GM19239 (cell line): ENCODE measurements at regions not wholly inside any gene's neighbourhood (a gene's known extent, or its start where the extent isn't known, plus 50 kb on each side); places are given as distances from the start of the nearest gene placed in this dataset.
"Not testable (repeated sequence)": the region's sequence is repeated elsewhere in the genome, so short reads cannot be mapped to it uniquely, and the experiment has no call there.

Experiments used
- DNase-seq: peaks from one replicate; pipeline ENCODE4 v3.0.0; 2011; ENCODE audit warnings: low spot score; ENCODE audit not compliant: insufficient read length
- FAIRE-seq: peaks from 2 replicates; lab custom pipeline; 2011; peaks lifted over from hg19 to GRCh38; lab: Jason Lieb, UNC

DNA sequence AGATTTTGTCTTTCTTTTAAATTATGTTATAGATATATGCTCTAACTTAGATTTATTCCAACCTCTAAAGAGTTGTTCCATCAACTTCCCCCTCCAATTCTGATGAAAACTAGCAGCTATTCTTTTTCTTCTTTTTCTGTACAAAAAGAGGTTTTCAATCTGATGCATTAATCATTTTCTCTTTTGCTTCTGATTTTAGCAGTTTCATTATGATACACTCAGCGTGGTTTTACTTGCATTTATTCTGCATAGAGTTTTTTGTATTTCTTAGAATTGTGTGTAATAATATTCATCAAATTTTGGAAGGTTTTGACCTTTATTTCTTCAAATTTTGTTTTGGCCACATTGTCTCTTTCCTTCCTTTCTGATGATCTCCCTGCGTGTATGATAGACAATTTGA, 968.1 kb upstream of the CDH18 start:
- no peak for DNase-seq
- no peak for FAIRE-seq

GRCh38 chr5:20949636-20950035, 961.6 kb upstream of the CDH18 start:
- no peak for DNase-seq
- no peak for FAIRE-seq

DNA sequence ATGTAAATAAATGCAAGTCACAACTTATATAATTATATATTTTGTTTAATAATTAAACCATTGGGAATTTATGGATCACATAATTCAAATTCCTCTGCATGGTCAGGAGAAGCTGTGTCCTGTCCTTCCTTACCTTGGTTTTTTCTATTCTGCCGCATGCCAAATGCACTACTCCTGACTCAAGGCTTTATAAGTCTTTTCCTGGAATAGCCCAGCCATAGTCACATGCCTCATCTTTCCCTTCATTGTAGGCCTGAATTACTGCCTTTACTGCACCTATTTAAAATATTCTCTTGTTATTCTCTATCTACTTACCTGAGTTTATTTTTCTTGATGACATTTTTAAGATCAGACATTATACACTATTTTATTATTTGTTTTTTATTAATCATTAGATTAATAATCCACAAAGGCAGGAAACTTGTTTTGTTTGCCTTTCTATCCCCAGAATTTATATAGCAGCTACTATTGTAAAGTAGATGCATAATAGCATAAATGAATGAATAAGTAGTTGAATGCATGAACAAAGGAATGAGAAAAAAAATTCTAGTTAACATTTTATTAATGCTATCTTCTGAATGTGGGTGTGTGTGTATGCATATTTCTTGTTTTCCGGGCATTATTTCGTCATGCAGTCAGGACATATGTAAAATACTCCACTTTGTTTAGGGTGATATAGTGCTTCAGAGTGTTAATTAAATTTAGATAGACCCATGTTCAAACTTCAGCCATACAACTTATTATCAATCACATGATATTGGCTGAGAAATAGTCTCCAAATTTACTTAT, 955.4 kb upstream of the CDH18 start:
- not testable (repeated sequence) for DNase-seq, FAIRE-seq

GRCh38 chr5:20942603-20943002, 954.6 kb upstream of the CDH18 start:
- not testable (repeated sequence) for DNase-seq, FAIRE-seq

DNA sequence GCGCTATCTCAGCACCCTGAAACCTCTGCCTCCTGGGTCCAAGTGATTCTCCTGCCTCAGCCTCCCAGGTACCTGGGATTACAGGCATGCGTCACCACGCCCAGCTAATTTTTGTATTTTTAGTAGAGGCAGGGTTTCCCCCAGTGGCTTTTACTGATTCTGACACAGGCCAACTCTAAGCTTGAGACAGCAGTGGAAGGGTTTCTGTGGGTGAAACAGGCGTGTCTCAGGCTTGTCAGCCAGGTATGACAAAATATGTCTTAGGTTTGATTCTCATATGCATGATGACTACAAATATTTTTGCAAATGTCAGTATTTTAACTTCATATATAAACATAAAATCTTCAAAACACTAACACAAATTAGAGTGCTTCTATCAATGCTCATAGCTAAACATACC, 952.8 kb upstream of the CDH18 start:
- FAIRE-seq, result not testable (repeated sequence)

DNA sequence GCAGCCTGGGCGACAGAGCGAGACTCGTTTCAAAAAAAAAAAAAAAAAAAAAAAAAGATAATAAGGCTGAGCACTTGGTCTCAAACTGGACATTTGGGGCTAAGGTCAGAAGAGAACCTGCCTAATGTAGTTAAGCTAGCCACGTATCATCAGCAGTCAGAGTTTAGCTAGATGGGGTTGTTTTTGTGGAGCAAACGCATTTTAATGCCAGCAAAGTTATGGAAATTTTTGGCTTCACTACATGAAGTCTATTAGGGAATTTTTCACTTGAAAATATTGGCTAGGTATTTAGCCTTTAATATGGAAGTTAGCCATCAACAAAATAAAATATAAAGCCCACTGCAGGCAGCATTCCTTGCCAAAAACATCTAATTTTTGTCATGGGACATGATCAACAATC, 902.9 kb upstream of the CDH18 start:
- FAIRE-seq, DNase-seq: not testable (repeated sequence)

More for the DNA sequence above, 952.8 kb upstream of the CDH18 start:
- not testable (repeated sequence) for DNase-seq

- DNase-seq, FAIRE-seq: not testable (repeated sequence)
Measured at GRCh38 chr5:20875726-20876125, 887.7 kb upstream of the CDH18 start.

DNA sequence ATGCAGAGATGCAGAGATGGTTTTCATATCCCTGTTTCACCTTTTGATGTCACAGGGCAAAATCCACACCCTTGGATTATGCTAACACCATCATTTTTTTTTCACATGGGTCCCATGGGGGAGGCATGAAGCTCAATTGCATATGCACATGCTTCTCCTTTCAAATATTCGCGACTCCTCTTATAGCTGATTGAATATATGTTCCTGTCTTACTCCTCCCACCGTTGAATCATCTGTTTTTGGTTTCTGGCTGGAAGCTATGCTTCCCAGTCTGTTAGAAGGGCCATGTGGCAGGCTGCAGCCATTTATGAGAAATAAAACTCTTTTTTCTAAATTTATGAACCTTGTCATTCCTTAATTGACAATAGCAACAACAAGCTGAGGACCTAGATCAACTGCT, 877.9 kb upstream of the CDH18 start:
- FAIRE-seq, DNase-seq: not testable (repeated sequence)

GRCh38 chr5:20833081-20833627, 845.2 kb upstream of the CDH18 start:
- no peak for DNase-seq

DNA sequence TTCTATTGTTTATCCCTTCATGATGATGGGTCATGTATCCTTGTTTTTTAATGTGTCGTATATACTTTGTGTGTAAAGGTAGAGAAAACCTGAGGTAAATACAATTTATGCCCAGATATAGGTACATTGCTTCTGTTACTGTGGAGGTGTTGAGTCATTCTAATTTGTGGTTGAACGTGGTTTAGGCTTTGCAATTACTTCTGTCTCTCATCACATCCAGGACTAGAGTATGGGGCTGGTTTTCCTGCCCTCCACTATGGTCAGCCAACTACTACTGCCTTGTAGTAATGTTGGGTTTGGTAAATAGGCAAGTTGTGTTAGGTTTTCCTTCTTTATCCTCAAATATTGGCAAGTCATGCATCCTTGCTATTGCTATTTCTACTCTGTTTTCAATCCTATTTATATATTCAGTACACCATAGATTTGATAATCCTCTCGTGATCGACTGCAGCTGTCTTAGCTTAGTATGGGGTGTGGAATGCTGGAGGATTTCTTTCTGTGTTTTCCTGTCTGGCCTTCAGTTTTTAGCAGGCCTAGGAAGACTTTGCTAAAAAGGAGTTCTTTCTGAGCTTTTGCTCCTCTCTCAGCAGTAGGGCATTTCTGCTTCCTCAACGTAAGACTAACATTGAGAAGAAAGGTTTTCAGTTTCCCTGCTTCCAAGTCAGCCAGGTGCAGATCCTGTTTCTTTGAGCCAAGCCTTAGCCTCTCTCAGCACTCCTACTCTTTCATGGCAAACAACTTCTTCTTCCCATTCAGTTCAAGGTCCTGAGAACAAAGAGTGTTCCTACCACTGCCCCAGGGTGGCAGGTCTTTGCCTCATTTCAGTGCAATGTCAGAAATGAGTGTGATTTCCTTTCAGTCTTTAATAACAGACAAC, 844.4 kb upstream of the CDH18 start:
- FAIRE-seq (no peak), DNase-seq (no peak)

More at GRCh38 chr5:20833081-20833627, 845.2 kb upstream of the CDH18 start:
- no peak for FAIRE-seq

DNA sequence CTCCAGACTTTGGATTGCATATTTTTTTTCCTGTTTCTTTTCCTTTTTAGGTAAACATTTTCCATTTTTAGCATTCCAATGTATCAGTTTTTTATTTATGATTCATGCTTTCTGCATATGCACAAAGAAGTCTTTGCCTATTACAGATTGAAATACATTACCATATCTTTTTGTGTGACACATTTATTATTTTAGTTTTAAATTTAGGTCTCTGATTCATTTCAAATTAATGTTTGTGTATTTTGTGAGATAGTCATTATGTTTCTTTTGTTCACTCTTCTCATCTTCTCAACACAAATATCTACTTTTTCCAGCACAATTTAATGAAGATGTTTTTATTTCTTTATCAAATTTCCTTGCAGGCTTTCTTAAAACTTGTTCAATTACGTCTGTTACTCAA, 838.0 kb upstream of the CDH18 start:
- DNase-seq, result not testable (repeated sequence)

GRCh38 chr5:20797216-20797615, 809.2 kb upstream of the CDH18 start:
- DNase-seq, FAIRE-seq: not testable (repeated sequence)

More for the DNA sequence above, 838.0 kb upstream of the CDH18 start:
- FAIRE-seq, result not testable (repeated sequence)

- DNase-seq, FAIRE-seq: not testable (repeated sequence)
Measured at GRCh38 chr5:20784755-20785154, 796.8 kb upstream of the CDH18 start.

DNA sequence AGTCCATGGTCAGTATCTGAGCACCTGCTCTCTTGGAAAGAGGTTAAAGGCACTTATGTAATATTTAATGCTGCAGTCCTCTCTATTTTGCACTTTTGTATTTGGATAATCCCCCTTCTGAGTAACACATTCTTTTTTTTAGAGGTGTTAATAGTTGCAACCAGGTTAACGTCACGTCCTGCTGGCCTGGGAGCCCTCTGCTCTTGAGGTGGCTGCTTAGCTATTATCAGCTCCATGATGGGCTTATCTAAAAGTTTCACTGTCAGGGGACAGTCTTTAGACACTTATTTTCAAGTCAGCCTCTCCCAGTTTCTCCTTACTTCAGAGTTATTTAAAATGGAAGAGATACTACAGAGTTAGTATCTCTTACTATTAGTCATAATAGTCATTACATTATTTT, 795.5 kb upstream of the CDH18 start:
- not testable (repeated sequence) for FAIRE-seq, DNase-seq

GRCh38 chr5:20771338-20771737, 783.3 kb upstream of the CDH18 start:
- FAIRE-seq, result not testable (repeated sequence)

GRCh38 chr5:20765074-20765473, 777.1 kb upstream of the CDH18 start:
- DNase-seq, result not testable (repeated sequence)

More at GRCh38 chr5:20771338-20771737, 783.3 kb upstream of the CDH18 start:
- not testable (repeated sequence) for DNase-seq

DNA sequence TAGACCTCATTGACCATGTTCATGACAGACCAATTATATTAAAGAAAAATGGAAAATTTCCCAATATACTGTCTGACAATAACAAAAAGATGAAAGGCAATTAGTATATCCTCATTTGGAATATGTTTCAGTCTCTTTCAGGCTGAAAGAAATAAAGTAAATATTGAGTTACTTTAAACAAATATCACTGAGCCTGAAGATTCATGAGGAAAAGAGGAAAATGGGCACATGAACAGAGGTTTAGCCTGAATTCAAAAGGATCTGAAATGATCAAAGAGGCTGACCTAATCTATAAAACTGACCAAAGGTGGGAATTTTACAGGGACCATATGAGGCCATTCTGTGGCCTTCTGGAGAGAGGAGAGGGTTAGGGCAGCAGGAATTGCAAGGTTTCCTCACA, 771.5 kb upstream of the CDH18 start:
- peak; percentile 31 for FAIRE-seq
- not testable (repeated sequence) for DNase-seq

More at GRCh38 chr5:20765074-20765473, 777.1 kb upstream of the CDH18 start:
- FAIRE-seq, result not testable (repeated sequence)

DNA sequence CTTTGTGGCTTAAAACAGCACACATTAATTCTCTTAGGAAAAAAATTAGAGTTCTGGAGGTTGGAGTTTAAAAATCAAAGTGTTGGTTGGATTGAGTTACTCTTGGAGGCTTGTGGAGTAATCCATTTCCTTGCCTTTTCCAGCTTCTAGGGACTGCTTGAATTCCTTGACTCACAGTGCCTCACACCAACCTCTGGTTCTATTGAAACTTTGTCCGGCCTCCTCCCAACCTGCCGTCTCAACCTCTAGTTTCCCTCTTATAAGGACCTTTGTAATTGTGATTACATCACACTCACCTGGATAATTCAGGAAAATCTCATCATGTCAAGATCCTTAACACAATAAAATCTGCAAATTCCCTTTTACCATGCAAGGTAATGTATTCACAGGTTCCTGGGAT, 764.2 kb upstream of the CDH18 start:
- FAIRE-seq, result not testable (repeated sequence)

GRCh38 chr5:20735715-20736114, 747.7 kb upstream of the CDH18 start:
- FAIRE-seq, result peak; percentile 51
- DNase-seq, result not testable (repeated sequence)

More for the DNA sequence above, 764.2 kb upstream of the CDH18 start:
- not testable (repeated sequence) for DNase-seq

- FAIRE-seq, DNase-seq: not testable (repeated sequence)
Measured at GRCh38 chr5:20732223-20732622, 744.2 kb upstream of the CDH18 start.
